ENCODE measurements at regions not wholly inside any gene's neighbourhood (a gene's known extent, or its start where the extent isn't known, plus 50 kb on each side); places are given as distances from the start of the nearest gene placed in this dataset.

GRCh38 chr21:28090546-28090945, 902.1 kb downstream of the LTN1 start:
- Histone ChIP-seq H3K27me3 (ENCODE audit: control insufficient read depth in 2 of 2, insufficient read depth in 2 of 2, low read length in 2 of 2) (no peaks in the 10 kb centered on the region), H3K4me3 (ENCODE audit: low read length) (no peak overlapping the region), H3K27ac (ENCODE audit: low read depth, low read length) (no peak overlapping the region), H3K4me1 (ENCODE audit: control insufficient read depth in 2 of 2, insufficient read depth in 2 of 2, low read length in 2 of 2) (no peaks in the 10 kb centered on the region), H3K9me3 (ENCODE audit: control insufficient read depth in 2 of 3, low read length in 3 of 3) (no peaks in the 10 kb centered on the region), H3K36me3 (ENCODE audit: control insufficient read depth in 2 of 3, insufficient read depth in 3 of 3, low read length in 3 of 3) (no peaks in the 10 kb centered on the region)
- intact Hi-C loops (cut with micrococcal nuclease): no loop called here
- Mint-ChIP-seq H3K4me3 (no peak overlapping the region), H3K27me3 (peaks cover 0 to 14% (median 0%) of the 10 kb centered on the region in 5 donors), H3K9me3 (peaks cover 0 to 7% (median 0%) of the 10 kb centered on the region in 11 donors), H3K36me3 (no peaks in the 10 kb centered on the region), H3K27ac (no peak overlapping the region), H3K4me1 (no peaks in the 10 kb centered on the region)
- ATAC-seq: no peak
- ChIA-PET CTCF (no interaction called here), POLR2A (no interaction called here)
- no peak for DNase-seq

DNA sequence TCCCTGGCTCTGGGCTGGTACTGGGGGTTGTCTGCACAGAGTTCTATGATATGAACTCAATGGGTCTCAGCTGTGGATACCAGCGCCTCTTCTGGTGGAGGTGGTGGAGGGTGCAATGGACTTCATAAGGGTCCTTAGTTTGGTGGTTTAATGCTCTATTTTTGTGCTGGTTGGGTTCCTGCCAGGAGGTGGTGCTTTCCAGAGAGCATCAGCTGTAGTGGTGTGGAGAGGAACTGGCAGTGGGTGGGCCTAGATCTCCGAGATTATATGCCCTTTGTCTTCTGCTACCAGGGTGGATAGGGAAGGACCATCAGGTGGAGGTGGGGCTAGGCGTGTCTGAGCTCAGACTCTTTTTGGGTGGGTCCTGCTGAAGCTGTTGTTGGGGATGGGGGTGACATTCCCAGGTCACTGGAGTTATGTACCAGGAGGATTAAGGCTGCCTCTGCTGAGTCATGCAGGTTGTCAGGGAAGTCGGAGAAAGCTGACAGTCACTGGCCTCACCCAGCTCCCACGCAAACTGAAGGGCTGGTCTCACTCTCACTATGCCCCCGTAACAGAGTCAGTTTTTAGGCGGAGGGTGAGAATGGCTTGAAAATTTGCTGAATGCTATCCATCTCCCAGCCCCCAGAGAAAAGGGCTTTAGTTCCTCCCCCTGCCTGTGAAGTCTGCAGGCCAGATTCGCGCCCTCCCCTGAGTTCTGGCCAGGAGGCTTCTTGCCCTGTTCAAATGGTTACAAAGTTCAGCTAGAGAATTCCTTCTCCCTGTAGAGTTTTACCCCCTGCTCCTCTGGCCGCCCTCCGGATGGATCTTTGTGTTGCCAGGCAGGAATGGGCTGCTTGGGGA, 902.9 kb downstream of the LTN1 start:
- intact Hi-C loops (cut with micrococcal nuclease): no loop called here
- H3K9me3 Mint-ChIP-seq: peaks cover 0 to 7% (median 0%) of the 10 kb centered on the region in 11 donors
- H3K27ac ChIP-seq (ENCODE audit: low read depth, low read length): no peak overlapping the region
- H3K4me1 ChIP-seq (ENCODE audit: control insufficient read depth in 2 of 2, insufficient read depth in 2 of 2, low read length in 2 of 2): no peaks in the 10 kb centered on the region
- no peaks in the 10 kb centered on the region for H3K27me3 ChIP-seq (ENCODE audit: control insufficient read depth in 2 of 2, insufficient read depth in 2 of 2, low read length in 2 of 2)
- H3K36me3 Mint-ChIP-seq: no peaks in the 10 kb centered on the region
- H3K9me3 ChIP-seq (ENCODE audit: control insufficient read depth in 2 of 3, low read length in 3 of 3): no peaks in the 10 kb centered on the region
- ChIA-PET POLR2A (no interaction called here), CTCF (interaction anchor here (0.6 kb wide), 1 partner anchor 657 kb away, joined by 4 read pairs; no protein-coding TSS in a partner anchor)
- H3K36me3 ChIP-seq (ENCODE audit: control insufficient read depth in 2 of 3, insufficient read depth in 3 of 3, low read length in 3 of 3): no peaks in the 10 kb centered on the region
- H3K4me3 ChIP-seq (ENCODE audit: low read length): no peak overlapping the region
- no peak for DNase-seq
- H3K4me3 Mint-ChIP-seq: no peak overlapping the region
- peaks cover 0 to 14% (median 0%) of the 10 kb centered on the region in 5 donors for H3K27me3 Mint-ChIP-seq
- no peaks in the 10 kb centered on the region for H3K4me1 Mint-ChIP-seq
- H3K27ac Mint-ChIP-seq: no peak overlapping the region
- ATAC-seq: no peak

GRCh38 chr21:28086861-28087581, 905.7 kb downstream of the LTN1 start:
- intact Hi-C loops (cut with micrococcal nuclease): no loop called here
- Histone ChIP-seq H3K9me3 (ENCODE audit: control insufficient read depth in 2 of 3, low read length in 3 of 3) (no peaks in the 10 kb centered on the region), H3K27me3 (ENCODE audit: control insufficient read depth in 2 of 2, insufficient read depth in 2 of 2, low read length in 2 of 2) (no peaks in the 10 kb centered on the region), H3K27ac (ENCODE audit: low read depth, low read length) (no peak overlapping the region), H3K36me3 (ENCODE audit: control insufficient read depth in 2 of 3, insufficient read depth in 3 of 3, low read length in 3 of 3) (no peaks in the 10 kb centered on the region), H3K4me3 (ENCODE audit: low read length) (no peak overlapping the region), H3K4me1 (ENCODE audit: control insufficient read depth in 2 of 2, insufficient read depth in 2 of 2, low read length in 2 of 2) (no peaks in the 10 kb centered on the region)
- Mint-ChIP-seq H3K4me3 (no peak overlapping the region), H3K27ac (no peak overlapping the region), H3K27me3 (peaks cover 0 to 14% (median 0%) of the 10 kb centered on the region in 5 donors), H3K4me1 (no peaks in the 10 kb centered on the region), H3K36me3 (no peaks in the 10 kb centered on the region), H3K9me3 (peaks cover 0 to 11% (median 0%) of the 10 kb centered on the region in 11 donors)
- no peak for ATAC-seq
- CTCF ChIA-PET: no interaction called here
- POLR2A ChIA-PET: no interaction called here
- no peak for DNase-seq

- no peaks in the 10 kb centered on the region for H3K36me3 Mint-ChIP-seq
- no peak overlapping the region for H3K27ac ChIP-seq (ENCODE audit: low read depth, low read length)
- no peaks in the 10 kb centered on the region for H3K36me3 ChIP-seq (ENCODE audit: control insufficient read depth in 2 of 3, insufficient read depth in 3 of 3, low read length in 3 of 3)
- ChIA-PET CTCF (no interaction called here), POLR2A (no interaction called here)
- H3K4me3 Mint-ChIP-seq: no peak overlapping the region
- H3K27ac Mint-ChIP-seq: no peak overlapping the region
- no peaks in the 10 kb centered on the region for H3K4me1 Mint-ChIP-seq
- ATAC-seq (no peak), DNase-seq (no peak)
- H3K27me3 ChIP-seq (ENCODE audit: control insufficient read depth in 2 of 2, insufficient read depth in 2 of 2, low read length in 2 of 2): no peaks in the 10 kb centered on the region
- H3K9me3 ChIP-seq (ENCODE audit: control insufficient read depth in 2 of 3, low read length in 3 of 3): no peaks in the 10 kb centered on the region
- H3K9me3 Mint-ChIP-seq: peaks cover 0 to 11% (median 0%) of the 10 kb centered on the region in 11 donors
- intact Hi-C loops (cut with micrococcal nuclease): no loop called here
- H3K4me3 ChIP-seq (ENCODE audit: low read length): no peak overlapping the region
- no peaks in the 10 kb centered on the region for H3K4me1 ChIP-seq (ENCODE audit: control insufficient read depth in 2 of 2, insufficient read depth in 2 of 2, low read length in 2 of 2)
- peaks cover 0 to 5% (median 0%) of the 10 kb centered on the region in 5 donors for H3K27me3 Mint-ChIP-seq
Observed at GRCh38 chr21:28084951-28085350, 907.7 kb downstream of the LTN1 start.

DNA sequence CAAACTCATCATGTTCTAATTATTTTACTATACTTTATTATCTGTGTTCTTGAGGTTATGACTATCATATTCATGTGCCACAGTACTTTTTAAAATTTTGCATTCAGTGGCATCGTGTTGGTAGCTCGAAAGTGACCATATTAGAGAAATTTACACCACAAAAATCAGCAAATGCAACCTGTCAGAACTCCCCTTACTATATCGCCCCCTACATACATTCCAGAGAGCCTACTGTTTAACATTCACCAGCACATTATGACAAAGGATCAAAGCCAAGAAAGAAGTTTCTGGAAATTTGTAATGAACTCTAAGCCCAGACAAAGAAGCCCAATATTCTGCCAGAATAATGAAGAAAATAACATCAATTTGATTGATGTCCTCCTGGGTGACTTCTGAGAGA, 909.3 kb downstream of the LTN1 start:
- CTCF ChIA-PET: no interaction called here
- POLR2A ChIA-PET: no interaction called here

GRCh38 chr21:28078126-28078525, 914.6 kb downstream of the LTN1 start:
- no peak overlapping the region for H3K27ac Mint-ChIP-seq
- Histone ChIP-seq H3K27me3 (ENCODE audit: control insufficient read depth in 2 of 2, insufficient read depth in 2 of 2, low read length in 2 of 2) (no peaks in the 10 kb centered on the region), H3K27ac (ENCODE audit: low read depth, low read length) (no peak overlapping the region), H3K4me3 (ENCODE audit: low read length) (no peak overlapping the region), H3K4me1 (ENCODE audit: control insufficient read depth in 2 of 2, insufficient read depth in 2 of 2, low read length in 2 of 2) (no peaks in the 10 kb centered on the region), H3K36me3 (ENCODE audit: control insufficient read depth in 2 of 3, insufficient read depth in 3 of 3, low read length in 3 of 3) (no peaks in the 10 kb centered on the region), H3K9me3 (ENCODE audit: control insufficient read depth in 2 of 3, low read length in 3 of 3) (no peaks in the 10 kb centered on the region)
- peaks cover 0 to 5% (median 0%) of the 10 kb centered on the region in 5 donors for H3K27me3 Mint-ChIP-seq
- CTCF ChIA-PET: no interaction called here
- intact Hi-C loops (cut with micrococcal nuclease): no loop called here
- ATAC-seq (no peak), DNase-seq (no peak)
- H3K4me1 Mint-ChIP-seq: no peaks in the 10 kb centered on the region
- peaks cover 0 to 5% (median 0%) of the 10 kb centered on the region in 11 donors for H3K9me3 Mint-ChIP-seq
- no peaks in the 10 kb centered on the region for H3K36me3 Mint-ChIP-seq
- H3K4me3 Mint-ChIP-seq: no peak overlapping the region
- POLR2A ChIA-PET: no interaction called here

More for the DNA sequence above, 909.3 kb downstream of the LTN1 start:
- H3K4me1 ChIP-seq (ENCODE audit: control insufficient read depth in 2 of 2, insufficient read depth in 2 of 2, low read length in 2 of 2): no peaks in the 10 kb centered on the region
- H3K4me3 ChIP-seq (ENCODE audit: low read length): no peak overlapping the region
- no peaks in the 10 kb centered on the region for H3K27me3 ChIP-seq (ENCODE audit: control insufficient read depth in 2 of 2, insufficient read depth in 2 of 2, low read length in 2 of 2)
- H3K27ac ChIP-seq (ENCODE audit: low read depth, low read length): no peak overlapping the region
- no peak for ATAC-seq
- no peak overlapping the region for H3K4me3 Mint-ChIP-seq
- H3K9me3 Mint-ChIP-seq: peaks cover 0 to 11% (median 0%) of the 10 kb centered on the region in 11 donors
- no peak for DNase-seq
- H3K27ac Mint-ChIP-seq: no peak overlapping the region
- intact Hi-C loops (cut with micrococcal nuclease): no loop called here
- no peaks in the 10 kb centered on the region for H3K4me1 Mint-ChIP-seq
- no peaks in the 10 kb centered on the region for H3K36me3 ChIP-seq (ENCODE audit: control insufficient read depth in 2 of 3, insufficient read depth in 3 of 3, low read length in 3 of 3)
- H3K9me3 ChIP-seq (ENCODE audit: control insufficient read depth in 2 of 3, low read length in 3 of 3): no peaks in the 10 kb centered on the region
- H3K27me3 Mint-ChIP-seq: no peaks in the 10 kb centered on the region
- H3K36me3 Mint-ChIP-seq: no peaks in the 10 kb centered on the region
